ENCODE measurements at regions not wholly inside any gene's neighbourhood (a gene's known extent, or its start where the extent isn't known, plus 50 kb on each side); places are given as distances from the start of the nearest gene placed in this dataset.

- TF ChIP-seq CREB3L1 (IDR thresholded peaks at IDR 0.05; ENCODE audit: borderline replicate concordance, low read depth) (no peak), FOXJ2 (tag; IDR thresholded peaks at IDR 0.05) (no peak), ZNF639 (CRISPR knock-in tag; conservative IDR thresholded peaks at IDR 0.05 in 1 of 2, IDR thresholded peaks at IDR 0.05 in 1 of 2) (no peak), ZNF551 (CRISPR knock-in tag; IDR thresholded peaks at IDR 0.05) (no peak)
Measured at GRCh38 chr11:15308840-15309239, 194.1 kb downstream of the INSC start (continued).

- Histone ChIP-seq H3K79me2 (ENCODE audit: control insufficient read depth, insufficient read depth, low read length) (no peaks in the 10 kb centered on the region), H3K4me3 (no peak overlapping the region), H3K9ac (ENCODE audit: insufficient read depth in 1 of 2, low read depth in 2 of 2, low read length in 2 of 2) (no peak overlapping the region), H3K4me1 (replicated peaks in 1 of 2; ENCODE audit: control insufficient read depth in 2 of 2, insufficient read depth in 2 of 2, low read length in 2 of 2) (no peaks in the 10 kb centered on the region), H3K27me3 (ENCODE audit: control insufficient read depth in 2 of 2, insufficient read depth in 2 of 2, low read length in 2 of 2) (no peaks in the 10 kb centered on the region), H4K20me1 (replicated peaks; ENCODE audit: control insufficient read depth, insufficient read depth, low read length) (no peaks in the 10 kb centered on the region), H3K9me3 (replicated peaks; ENCODE audit: control insufficient read depth, insufficient read depth, low read depth, low read length) (no peaks in the 10 kb centered on the region), H3K36me3 (ENCODE audit: control insufficient read depth, insufficient read depth, low read length) (no peaks in the 10 kb centered on the region), H2AFZ (ENCODE audit: low read depth, low read length) (no peak overlapping the region), H3K9me1 (ENCODE audit: control insufficient read depth, insufficient read depth, low read length) (no peaks in the 10 kb centered on the region), H3K27ac (ENCODE audit: extremely low read depth, low read depth, low read length) (no peak overlapping the region), H3K4me2 (ENCODE audit: insufficient read depth, low read length) (no peak overlapping the region)
- POLR2A ChIA-PET: interaction anchor here (1.5 kb wide), 1 partner anchor 22 kb away, joined by 5 read pairs; no protein-coding TSS in a partner anchor
- no peak for TF ChIP-seq ATF4 (CRISPR knock-in tag; IDR thresholded peaks at IDR 0.05)
- TF ChIP-seq CEBPB (tag; IDR thresholded peaks at IDR 0.05): 0 out of 2 replicates have a peak, but pooled peaks have one; percentile 20
- CTCF ChIA-PET (ENCODE audit: low intra/inter-chr PET ratio): no interaction called here
- no TSS peak for BruUV-seq (replicated peaks)
- in situ Hi-C loops (cut with MboI): no loop called here
- intact Hi-C loops (cut with micrococcal nuclease): no loop called here
- no peak for FAIRE-seq
- DNase-seq (ENCODE audit: extremely low read depth in 1 of 4, low spot score in 3 of 4): no peak
- WGBS (ENCODE audit: insufficient coverage, low coverage, missing lambda C conversion rate): 0% methylated on average over 1 of the region's 1 CpG
- no peak for ATAC-seq
Measured at GRCh38 chr11:15309296-15309695, 194.6 kb downstream of the INSC start.
